SK-N-SH treated with all-trans-retinoic acid at 6 μM for 48 hours (cell line): ENCODE measurements at regions not wholly inside any gene's neighbourhood (a gene's known extent, or its start where the extent isn't known, plus 50 kb on each side); places are given as distances from the start of the nearest gene placed in this dataset.

Experiments used
- ATAC-seq: fragments of 200-7000 bp; cut with Tn5 transposase; 3 replicates; pipeline ENCODE4 v1.9.1; 2020; ENCODE audit warnings: mild to moderate bottlenecking, moderate library complexity
- ARNTL ChIP-seq: fragments of 450-650 bp; formaldehyde crosslinking; IDR thresholded peaks from 2 replicates; pipeline ENCODE4 v1.5.0; 2020; ENCODE audit warnings: low read depth, mild to moderate bottlenecking, moderate library complexity, borderline replicate concordance
- CSDC2 ChIP-seq: fragments of 250-450 bp; sonication (Bioruptor Pico); IDR thresholded peaks from 2 replicates; pipeline ENCODE4 v1.5.0; 2020; ENCODE audit warnings: mild to moderate bottlenecking, moderate library complexity
- CSRNP3 ChIP-seq: fragments of 250-450 bp; sonication (Bioruptor Pico); IDR thresholded peaks from 2 replicates; pipeline ENCODE4 v1.5.1; 2021; ENCODE audit warnings: mild to moderate bottlenecking, moderate library complexity
- ESRRG ChIP-seq: fragments of 250-450 bp; sonication (Bioruptor Pico); IDR thresholded peaks from 2 replicates; pipeline ENCODE4 v1.6.1; 2021; ENCODE audit warnings: mild to moderate bottlenecking
- GLIS3 ChIP-seq: fragments of 250-450 bp; sonication (Bioruptor Pico); IDR thresholded peaks from 2 replicates; pipeline ENCODE4 v1.5.0; 2020; ENCODE audit warnings: mild to moderate bottlenecking, moderate library complexity
- ISL1 ChIP-seq: fragments of 250-450 bp; sonication (Bioruptor Pico); IDR thresholded peaks from 2 replicates; pipeline ENCODE4 v2.1.2; 2022; ENCODE audit warnings: mild to moderate bottlenecking, moderate library complexity
- OSR1 ChIP-seq: fragments of 250-450 bp; sonication (Bioruptor Pico); IDR thresholded peaks from 2 replicates; pipeline ENCODE4 v1.8.0; 2022; ENCODE audit warnings: moderate library complexity, mild to moderate bottlenecking, inconsistent platforms
- PATZ1 ChIP-seq: fragments of 250-450 bp; sonication (Bioruptor Pico); IDR thresholded peaks from 2 replicates; pipeline ENCODE4 v1.8.0; 2020; ENCODE audit warnings: mild to moderate bottlenecking, moderate library complexity, borderline replicate concordance
- RARB ChIP-seq: fragments of 250-450 bp; sonication (Bioruptor Pico); IDR thresholded peaks from 2 replicates; pipeline ENCODE4 v1.8.0; 2021; ENCODE audit warnings: mild to moderate bottlenecking, moderate library complexity
- TCF4 ChIP-seq: fragments of 250-450 bp; sonication (Bioruptor Pico); IDR thresholded peaks from 2 replicates; pipeline ENCODE4 v1.8.0; 2021; ENCODE audit warnings: mild to moderate bottlenecking, moderate library complexity, borderline replicate concordance
- TOX ChIP-seq: fragments of 250-450 bp; sonication (Bioruptor Pico); IDR thresholded peaks from 2 replicates; pipeline ENCODE4 v1.8.0; 2021; ENCODE audit warnings: mild to moderate bottlenecking, moderate library complexity, borderline replicate concordance
- TSHZ2 ChIP-seq: fragments of 250-450 bp; sonication (Bioruptor Pico); IDR thresholded peaks from 2 replicates; pipeline ENCODE4 v1.5.0; 2020; ENCODE audit warnings: mild to moderate bottlenecking, moderate library complexity
- ZC3H10 ChIP-seq: fragments of 250-450 bp; sonication (Bioruptor Pico); IDR thresholded peaks from 2 replicates; pipeline ENCODE4 v1.5.1; 2021; ENCODE audit warnings: mild to moderate bottlenecking, moderate library complexity
- ZFP3 ChIP-seq: fragments of 250-450 bp; sonication (Bioruptor Pico); IDR thresholded peaks from 2 replicates; pipeline ENCODE4 v1.5.0; 2020; ENCODE audit warnings: mild to moderate bottlenecking, moderate library complexity
- ZFP30 ChIP-seq: fragments of 450-650 bp; formaldehyde crosslinking; IDR thresholded peaks from 2 replicates; pipeline ENCODE4 v1.5.0; 2022; ENCODE audit warnings: mild to moderate bottlenecking, moderate library complexity
- ZNF565 ChIP-seq: fragments of 450-650 bp; formaldehyde crosslinking; conservative IDR thresholded peaks from 2 replicates; pipeline ENCODE4 v1.5.0; 2020; ENCODE audit warnings: low read depth, mild to moderate bottlenecking, moderate library complexity
- ZNF70 ChIP-seq: fragments of 450-650 bp; formaldehyde crosslinking; IDR thresholded peaks from 2 replicates; pipeline ENCODE4 v1.5.0; 2020; ENCODE audit warnings: mild to moderate bottlenecking, moderate library complexity
- TF ChIP-seq, protein P1 (sequence below): fragments of 250-450 bp; sonication (Bioruptor Pico); IDR thresholded peaks from 2 replicates; pipeline ENCODE4 v1.5.1; 2020; ENCODE audit warnings: low read depth, mild to moderate bottlenecking, moderate library complexity
- TF ChIP-seq, protein P2 (sequence below): fragments of 250-450 bp; sonication (Bioruptor Pico); IDR thresholded peaks from 2 replicates; pipeline ENCODE4 v1.8.0; 2021; ENCODE audit warnings: low read depth, mild to moderate bottlenecking, moderate library complexity, borderline replicate concordance

- TF ChIP-seq OSR1 (CRISPR knock-in tag) (no peak), ZNF70 (no peak), GLIS3 (CRISPR knock-in tag) (no peak)
- no peak for ATAC-seq
Observed at GRCh38 chr2:120968307-120969015, 232.8 kb downstream of the GLI2 start.

- no peak for TF ChIP-seq CSRNP3 (CRISPR knock-in tag)
- no peak for TF ChIP-seq RARB (CRISPR knock-in tag)
- TF ChIP-seq, protein P1, sequence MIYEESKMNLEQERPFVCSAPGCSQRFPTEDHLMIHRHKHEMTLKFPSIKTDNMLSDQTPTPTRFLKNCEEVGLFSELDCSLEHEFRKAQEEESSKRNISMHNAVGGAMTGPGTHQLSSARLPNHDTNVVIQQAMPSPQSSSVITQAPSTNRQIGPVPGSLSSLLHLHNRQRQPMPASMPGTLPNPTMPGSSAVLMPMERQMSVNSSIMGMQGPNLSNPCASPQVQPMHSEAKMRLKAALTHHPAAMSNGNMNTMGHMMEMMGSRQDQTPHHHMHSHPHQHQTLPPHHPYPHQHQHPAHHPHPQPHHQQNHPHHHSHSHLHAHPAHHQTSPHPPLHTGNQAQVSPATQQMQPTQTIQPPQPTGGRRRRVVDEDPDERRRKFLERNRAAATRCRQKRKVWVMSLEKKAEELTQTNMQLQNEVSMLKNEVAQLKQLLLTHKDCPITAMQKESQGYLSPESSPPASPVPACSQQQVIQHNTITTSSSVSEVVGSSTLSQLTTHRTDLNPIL (CRISPR knock-in tag): no peak
- no peak for TF ChIP-seq CSDC2 (CRISPR knock-in tag)
- no peak for TF ChIP-seq TOX (CRISPR knock-in tag)
- no peak for TF ChIP-seq ZFP30
- TF ChIP-seq ISL1 (CRISPR knock-in tag): no peak
- no peak for TF ChIP-seq TCF4
- TF ChIP-seq, protein P2, sequence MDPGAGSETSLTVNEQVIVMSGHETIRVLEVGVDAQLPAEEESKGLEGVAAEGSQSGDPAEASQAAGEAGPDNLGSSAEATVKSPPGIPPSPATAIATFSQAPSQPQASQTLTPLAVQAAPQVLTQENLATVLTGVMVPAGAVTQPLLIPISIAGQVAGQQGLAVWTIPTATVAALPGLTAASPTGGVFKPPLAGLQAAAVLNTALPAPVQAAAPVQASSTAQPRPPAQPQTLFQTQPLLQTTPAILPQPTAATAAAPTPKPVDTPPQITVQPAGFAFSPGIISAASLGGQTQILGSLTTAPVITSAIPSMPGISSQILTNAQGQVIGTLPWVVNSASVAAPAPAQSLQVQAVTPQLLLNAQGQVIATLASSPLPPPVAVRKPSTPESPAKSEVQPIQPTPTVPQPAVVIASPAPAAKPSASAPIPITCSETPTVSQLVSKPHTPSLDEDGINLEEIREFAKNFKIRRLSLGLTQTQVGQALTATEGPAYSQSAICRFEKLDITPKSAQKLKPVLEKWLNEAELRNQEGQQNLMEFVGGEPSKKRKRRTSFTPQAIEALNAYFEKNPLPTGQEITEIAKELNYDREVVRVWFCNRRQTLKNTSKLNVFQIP: no peak
- TF ChIP-seq ZNF70: no peak
- TF ChIP-seq, all 23 proteins: peak for 0
- ATAC-seq: no peak
Observed at GRCh38 chr2:120969613-120970355, 234.1 kb downstream of the GLI2 start.

- no peak for ATAC-seq
- TF ChIP-seq GLIS3 (CRISPR knock-in tag) (no peak), ZFP3 (CRISPR knock-in tag) (no peak), CSRNP3 (CRISPR knock-in tag) (no peak)
Observed at GRCh38 chr2:120971866-120972265, 236.2 kb downstream of the GLI2 start.

- no peak; the same call in 2 of the 3 replicates for ATAC-seq
- TF ChIP-seq TOX (CRISPR knock-in tag): no peak
- TF ChIP-seq, protein P2: no peak
- TF ChIP-seq ZNF565: no peak
Observed at GRCh38 chr2:120972286-120972685, 236.6 kb downstream of the GLI2 start.

DNA sequence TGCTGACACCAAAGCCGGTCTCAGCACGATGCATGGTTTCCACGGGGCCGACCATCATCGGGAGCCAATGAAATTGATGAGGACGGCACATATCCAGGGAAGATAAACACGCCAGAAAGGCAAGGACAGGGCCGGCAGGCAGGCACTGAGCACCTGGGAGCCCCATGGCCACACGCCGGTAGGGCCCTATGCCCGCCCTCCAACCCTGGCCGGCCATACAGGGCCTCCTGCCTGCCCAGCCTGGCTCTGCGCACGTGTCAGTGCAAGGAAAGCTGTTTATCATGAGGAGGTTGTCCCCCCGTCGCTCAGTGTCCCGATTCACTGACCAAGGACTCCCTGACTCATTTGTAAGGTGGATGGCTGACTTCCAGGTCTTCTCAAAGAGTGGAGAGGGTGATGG, 237.5 kb downstream of the GLI2 start:
- no peak for ATAC-seq
- TF ChIP-seq ZNF565 (no peak), ARNTL (no peak), ZC3H10 (no peak), TSHZ2 (CRISPR knock-in tag) (no peak), PATZ1 (CRISPR knock-in tag) (no peak), GLIS3 (CRISPR knock-in tag) (no peak), CSRNP3 (CRISPR knock-in tag) (no peak), ESRRG (CRISPR knock-in tag) (no peak), ZNF70 (no peak)
